ENCODE measurements at regions not wholly inside any gene's neighbourhood (a gene's known extent, or its start where the extent isn't known, plus 50 kb on each side); places are given as distances from the start of the nearest gene placed in this dataset.

DNA sequence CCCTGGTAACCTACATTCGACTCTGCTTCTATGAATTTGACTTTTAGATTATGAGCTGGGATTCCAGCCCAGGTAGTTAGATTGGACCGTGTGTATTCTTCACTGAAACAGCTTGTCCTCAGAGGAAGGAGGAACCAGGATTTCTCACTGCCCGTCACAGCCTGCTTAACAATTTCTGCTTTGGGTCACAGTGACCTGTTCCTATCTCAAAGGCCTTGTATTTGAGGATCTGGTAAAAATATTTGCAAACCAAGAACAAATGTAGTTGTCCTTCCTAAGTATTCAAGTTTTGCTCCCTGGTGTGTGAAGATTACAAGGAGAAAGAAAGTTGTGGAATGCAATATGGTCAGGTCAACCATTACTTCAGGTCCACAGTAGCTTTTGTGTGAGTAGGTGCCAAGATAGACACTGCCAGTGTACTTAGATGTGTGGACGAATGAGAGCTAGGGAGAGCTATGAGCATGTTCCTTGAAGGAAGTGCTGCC lies 55.1 kb downstream of the KIF4B start:
- DNase-seq (no peak), ATAC-seq (no peak)
- Mint-ChIP-seq H3K9me3 (ENCODE audit: low read depth) (peaks cover 3% of the 10 kb centered on the region), H3K4me1 (no peaks in the 10 kb centered on the region), H3K27ac (no peak overlapping the region), H3K27me3 (peaks cover 6% of the 10 kb centered on the region), H3K4me3 (no peak overlapping the region), H3K36me3 (ENCODE audit: low read depth) (no peaks in the 10 kb centered on the region)
- ChIA-PET CTCF (interaction anchor here (0.6 kb wide), 1 partner anchor 155 kb away, joined by 3 read pairs; no protein-coding TSS in a partner anchor), POLR2A (no interaction called here)
- intact Hi-C loops (cut with DNase I, micrococcal nuclease) = no loop called here

DNA sequence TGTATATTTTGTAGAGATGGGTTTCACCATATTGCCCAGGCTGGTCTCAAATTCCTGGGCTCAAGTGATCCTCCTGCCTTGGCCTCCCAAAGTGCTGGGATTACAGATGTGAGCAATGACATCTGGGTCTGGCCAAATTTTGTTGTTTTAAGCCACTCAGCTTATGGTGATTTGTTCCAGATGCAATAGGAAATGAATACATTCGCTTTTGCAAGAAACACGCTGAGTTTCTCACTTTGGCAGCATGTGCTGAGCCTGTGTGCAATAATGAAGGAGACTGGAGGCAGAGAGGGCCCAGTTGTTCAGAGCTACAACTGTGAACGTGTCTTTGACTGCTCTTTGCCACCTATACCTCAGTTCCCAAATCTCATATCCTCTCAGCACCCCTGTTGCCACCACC lies 56.4 kb downstream of the KIF4B start:
- POLR2A ChIA-PET = no interaction called here
- intact Hi-C loops (cut with DNase I, micrococcal nuclease) = no loop called here
- H3K36me3 Mint-ChIP-seq (ENCODE audit: low read depth) = no peaks in the 10 kb centered on the region

DNA sequence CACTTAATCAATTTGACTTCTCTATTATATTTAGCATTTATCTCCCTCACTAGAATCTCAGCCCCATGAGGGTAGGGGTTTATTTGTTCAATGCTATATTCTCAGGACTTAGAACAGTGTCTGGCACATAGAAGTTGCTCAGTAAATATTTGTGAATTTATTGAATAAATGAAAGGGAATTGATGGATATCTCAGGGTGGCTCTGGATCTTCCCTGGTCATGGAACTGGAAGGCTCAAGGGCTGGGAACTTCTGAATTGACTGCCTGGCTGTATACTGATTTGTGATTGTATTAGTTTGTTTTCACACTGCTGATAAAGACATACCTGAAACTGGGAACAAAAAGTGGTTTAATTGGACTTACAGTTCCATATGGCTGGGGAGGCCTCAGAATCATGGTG lies 57.2 kb downstream of the KIF4B start:
- ATAC-seq (no peak), DNase-seq (no peak)
- Mint-ChIP-seq H3K27ac (no peak overlapping the region), H3K9me3 (ENCODE audit: low read depth) (peaks cover 3% of the 10 kb centered on the region), H3K4me1 (no peaks in the 10 kb centered on the region), H3K4me3 (no peak overlapping the region), H3K36me3 (ENCODE audit: low read depth) (no peaks in the 10 kb centered on the region), H3K27me3 (peaks cover 3% of the 10 kb centered on the region)
- intact Hi-C loops (cut with DNase I, micrococcal nuclease) = no loop called here
- POLR2A ChIA-PET = no interaction called here
- CTCF ChIA-PET = no interaction called here

More for the DNA sequence above, 56.4 kb downstream of the KIF4B start:
- Mint-ChIP-seq H3K4me1 (no peaks in the 10 kb centered on the region), H3K9me3 (ENCODE audit: low read depth) (peaks cover 3% of the 10 kb centered on the region), H3K27ac (no peak overlapping the region), H3K27me3 (peaks cover 3% of the 10 kb centered on the region), H3K4me3 (no peak overlapping the region)
- ATAC-seq (no peak), DNase-seq (no peak)
- CTCF ChIA-PET = no interaction called here

DNA sequence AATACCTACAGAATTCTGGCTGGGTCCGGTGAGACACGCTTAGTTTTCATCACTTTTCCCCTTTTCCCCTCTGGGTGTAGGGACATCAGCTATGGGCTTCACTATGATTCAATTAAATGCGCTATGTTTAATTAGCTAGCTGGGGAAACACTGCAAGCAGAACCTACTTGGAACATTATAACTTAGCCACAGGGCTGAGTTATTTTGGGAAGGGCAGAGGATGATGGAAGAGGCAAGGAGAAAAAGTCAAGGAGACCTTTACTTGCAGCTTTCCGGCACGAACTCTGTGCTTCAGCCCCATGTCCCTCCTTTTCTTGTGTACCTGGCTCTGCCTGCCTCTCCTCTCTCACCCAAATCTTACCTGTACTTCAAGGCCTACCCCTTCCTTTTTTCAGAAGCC lies 62.8 kb downstream of the KIF4B start:
- no peak overlapping the region for H3K27ac Mint-ChIP-seq
- H3K36me3 Mint-ChIP-seq (ENCODE audit: low read depth) = no peaks in the 10 kb centered on the region
- H3K27me3 Mint-ChIP-seq = peaks cover 9% of the 10 kb centered on the region
- ATAC-seq = no peak
- no peaks in the 10 kb centered on the region for H3K4me1 Mint-ChIP-seq
- ChIA-PET POLR2A (no interaction called here), CTCF (no interaction called here)
- peaks cover 3% of the 10 kb centered on the region for H3K9me3 Mint-ChIP-seq (ENCODE audit: low read depth)
- intact Hi-C loops (cut with DNase I, micrococcal nuclease) = no loop called here
- H3K4me3 Mint-ChIP-seq = no peak overlapping the region
- no peak for DNase-seq

DNA sequence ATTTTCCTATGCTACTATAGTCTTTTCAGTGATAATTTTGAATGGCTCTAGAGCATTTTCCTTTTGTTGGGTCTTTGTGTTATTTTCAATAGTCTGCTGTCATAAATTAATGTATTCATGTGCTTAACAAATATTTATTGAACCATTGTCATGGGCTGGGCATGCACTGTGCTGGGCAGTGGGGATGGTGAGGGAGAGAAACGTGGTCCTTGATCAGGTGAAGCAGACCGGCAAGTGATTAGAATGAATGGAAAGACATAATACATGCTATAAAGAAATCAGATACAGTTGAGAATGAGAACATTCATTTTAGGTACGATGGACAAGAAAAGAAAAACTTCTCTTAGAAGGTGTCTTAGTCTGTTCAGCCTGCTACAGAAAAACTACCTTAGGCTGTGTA lies 66.1 kb downstream of the KIF4B start:
- ChIA-PET POLR2A (no interaction called here), CTCF (no interaction called here)
- Mint-ChIP-seq H3K4me3 (no peak overlapping the region), H3K4me1 (no peaks in the 10 kb centered on the region), H3K36me3 (ENCODE audit: low read depth) (no peaks in the 10 kb centered on the region), H3K9me3 (ENCODE audit: low read depth) (no peaks in the 10 kb centered on the region), H3K27me3 (peaks cover 9% of the 10 kb centered on the region), H3K27ac (no peak overlapping the region)
- intact Hi-C loops (cut with DNase I, micrococcal nuclease) = no loop called here
- no peak for DNase-seq
- no peak for ATAC-seq

DNA sequence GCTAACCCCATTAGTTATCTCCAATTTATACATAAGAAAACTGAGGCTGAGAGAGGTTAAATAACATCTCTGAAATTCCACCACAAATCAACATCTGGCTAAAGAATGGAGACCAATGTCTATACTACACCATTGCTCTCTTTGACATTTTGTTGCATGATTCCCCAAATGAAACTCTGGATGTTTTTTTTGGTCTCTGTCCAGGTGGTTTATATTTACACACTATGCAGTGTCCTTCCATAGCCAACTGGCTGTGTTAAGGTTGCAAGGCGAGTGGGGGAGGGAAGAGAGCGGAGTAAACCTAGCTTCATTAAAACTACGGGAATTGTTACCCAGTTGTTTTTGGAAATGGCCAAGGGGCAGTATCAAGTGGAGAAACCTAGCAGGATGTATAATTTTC lies 67.2 kb downstream of the KIF4B start:
- peaks cover 9% of the 10 kb centered on the region for H3K27me3 Mint-ChIP-seq
- no peak for DNase-seq
- H3K9me3 Mint-ChIP-seq (ENCODE audit: low read depth) = no peaks in the 10 kb centered on the region
- no peak overlapping the region for H3K4me3 Mint-ChIP-seq
- ChIA-PET POLR2A (no interaction called here), CTCF (interaction anchor here (0.5 kb wide), 1 partner anchor 118 kb away, joined by 3 read pairs; no protein-coding TSS in a partner anchor)
- no peaks in the 10 kb centered on the region for H3K4me1 Mint-ChIP-seq
- intact Hi-C loops (cut with DNase I, micrococcal nuclease) = no loop called here
- H3K27ac Mint-ChIP-seq = no peak overlapping the region
- no peaks in the 10 kb centered on the region for H3K36me3 Mint-ChIP-seq (ENCODE audit: low read depth)
- no peak for ATAC-seq

DNA sequence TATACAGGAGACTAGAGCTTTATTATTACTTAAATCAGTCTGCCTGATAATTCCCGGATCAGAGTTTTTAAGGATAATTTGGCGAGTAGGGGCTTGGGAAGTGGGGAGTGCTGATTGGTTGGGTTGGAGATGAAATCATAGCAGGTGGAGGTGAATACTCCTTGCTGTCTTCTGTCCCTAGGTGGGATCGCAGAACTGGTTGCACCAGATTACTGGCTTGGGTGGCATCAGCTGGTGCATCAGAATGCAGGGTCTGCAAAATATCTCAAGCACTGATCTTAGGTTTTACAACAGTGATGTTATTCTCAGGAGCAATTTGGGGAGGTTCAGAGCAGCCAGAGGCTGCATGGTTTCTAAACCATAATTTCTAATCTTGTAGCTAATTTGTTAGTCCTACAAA lies 68.1 kb downstream of the KIF4B start:
- intact Hi-C loops (cut with DNase I, micrococcal nuclease) = no loop called here
- POLR2A ChIA-PET = no interaction called here

DNA sequence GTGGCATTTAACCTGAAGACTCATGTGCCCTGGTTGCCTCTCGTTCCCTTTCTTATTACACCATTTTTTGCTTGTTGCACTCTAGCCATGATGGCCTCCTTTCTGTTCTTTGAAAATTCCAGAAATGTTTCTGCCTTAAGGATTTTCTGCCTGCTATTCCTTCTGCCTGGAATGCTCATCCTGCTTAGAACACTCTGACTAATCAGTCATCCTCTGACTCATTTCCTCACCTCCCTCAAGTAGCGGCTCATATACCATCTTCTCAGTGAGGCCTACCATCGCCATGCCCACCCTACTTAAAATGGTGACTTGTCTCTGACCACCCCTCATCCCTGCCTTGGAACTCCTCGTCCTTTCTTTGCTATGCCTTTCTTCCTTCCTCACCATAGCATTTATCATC lies 68.8 kb downstream of the KIF4B start:
- POLR2A ChIA-PET = no interaction called here
- intact Hi-C loops (cut with DNase I, micrococcal nuclease) = no loop called here
- Mint-ChIP-seq H3K4me1 (no peaks in the 10 kb centered on the region), H3K27ac (no peak overlapping the region), H3K27me3 (peaks cover 9% of the 10 kb centered on the region), H3K4me3 (no peak overlapping the region), H3K36me3 (ENCODE audit: low read depth) (no peaks in the 10 kb centered on the region), H3K9me3 (ENCODE audit: low read depth) (no peaks in the 10 kb centered on the region)
- ATAC-seq (no peak), DNase-seq (no peak)
- CTCF ChIA-PET = no interaction called here

More for the DNA sequence above, 68.1 kb downstream of the KIF4B start:
- Mint-ChIP-seq H3K4me1 (no peaks in the 10 kb centered on the region), H3K4me3 (no peak overlapping the region), H3K9me3 (ENCODE audit: low read depth) (no peaks in the 10 kb centered on the region), H3K27me3 (peaks cover 9% of the 10 kb centered on the region), H3K27ac (no peak overlapping the region), H3K36me3 (ENCODE audit: low read depth) (no peaks in the 10 kb centered on the region)
- DNase-seq (no peak), ATAC-seq (no peak)
- CTCF ChIA-PET = no interaction called here

DNA sequence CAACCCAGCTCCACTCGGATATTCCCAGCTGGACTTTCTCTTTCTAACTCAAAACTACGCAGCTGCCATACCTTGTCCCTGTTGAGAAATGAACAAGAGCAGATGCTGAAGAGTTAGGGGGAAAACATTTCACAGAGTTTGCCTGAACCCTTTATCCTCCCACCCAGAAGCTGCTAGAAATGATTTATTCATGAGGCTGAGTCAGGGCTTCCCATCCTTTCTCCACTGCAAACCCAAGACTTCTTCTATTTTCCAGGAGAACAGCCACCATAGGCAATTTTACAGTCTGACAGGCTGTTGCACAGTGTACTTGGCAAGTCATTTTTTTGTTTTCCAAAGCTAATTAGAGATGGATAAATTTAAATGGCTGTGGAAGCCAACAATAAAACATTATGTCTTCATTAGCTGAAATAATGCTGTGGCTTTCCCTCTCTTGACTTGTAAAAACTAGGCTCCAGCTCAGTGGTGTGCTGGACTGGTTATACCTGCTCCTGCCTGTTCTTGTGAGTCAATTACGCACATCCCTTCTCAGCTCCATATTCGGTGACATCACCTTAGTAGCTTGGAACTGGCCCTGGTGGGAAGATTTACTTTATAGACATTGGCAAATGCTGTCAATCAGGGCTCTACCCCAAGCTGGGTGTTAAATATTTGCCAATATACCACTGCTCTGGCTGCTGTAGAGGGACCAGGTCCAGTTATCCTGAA lies 71.9 kb downstream of the KIF4B start:
- Mint-ChIP-seq H3K9me3 (ENCODE audit: low read depth) (no peaks in the 10 kb centered on the region), H3K36me3 (ENCODE audit: low read depth) (no peaks in the 10 kb centered on the region), H3K4me3 (no peak overlapping the region), H3K27me3 (peaks cover 3% of the 10 kb centered on the region), H3K27ac (no peak overlapping the region), H3K4me1 (no peaks in the 10 kb centered on the region)
- no peak for DNase-seq
- CTCF ChIA-PET = interaction anchor here (0.6 to 1.3 kb wide), 2 partner anchors 9 to 838 kb away, joined by 4 to 6 read pairs; no protein-coding TSS in a partner anchor
- no peak for ATAC-seq
- intact Hi-C loops (cut with DNase I, micrococcal nuclease) = no loop called here
- POLR2A ChIA-PET = no interaction called here

DNA sequence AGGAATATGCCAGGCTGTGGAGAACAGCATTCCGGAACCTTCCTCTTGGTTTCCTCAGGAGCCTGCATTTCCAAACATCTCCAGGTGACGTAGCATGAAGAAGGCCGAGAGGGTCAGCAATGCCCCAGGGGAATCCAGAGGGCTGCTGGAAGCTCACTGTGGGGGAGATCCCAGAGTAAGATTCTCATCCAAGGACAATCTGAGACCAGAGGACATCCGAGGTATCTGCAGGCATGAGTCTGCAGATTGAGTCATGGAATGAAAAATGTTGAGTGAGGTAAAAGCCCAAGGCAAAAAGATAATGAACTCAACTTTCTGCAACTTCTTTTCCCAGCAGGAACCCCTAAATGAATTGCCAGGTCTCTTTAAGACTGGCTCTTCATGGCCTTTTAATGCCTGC lies 73.5 kb downstream of the KIF4B start:
- H3K9me3 Mint-ChIP-seq (ENCODE audit: low read depth) = no peaks in the 10 kb centered on the region
- no peak overlapping the region for H3K27ac Mint-ChIP-seq
- no peak for ATAC-seq
- ChIA-PET POLR2A (no interaction called here), CTCF (interaction anchor here (1.0 kb wide), 1 partner anchor 9 kb away, joined by 3 read pairs; no protein-coding TSS in a partner anchor)
- DNase-seq = no peak
- no peaks in the 10 kb centered on the region for H3K4me1 Mint-ChIP-seq
- H3K27me3 Mint-ChIP-seq = peaks cover 3% of the 10 kb centered on the region
- H3K36me3 Mint-ChIP-seq (ENCODE audit: low read depth) = no peaks in the 10 kb centered on the region
- H3K4me3 Mint-ChIP-seq = no peak overlapping the region
- intact Hi-C loops (cut with DNase I, micrococcal nuclease) = no loop called here

DNA sequence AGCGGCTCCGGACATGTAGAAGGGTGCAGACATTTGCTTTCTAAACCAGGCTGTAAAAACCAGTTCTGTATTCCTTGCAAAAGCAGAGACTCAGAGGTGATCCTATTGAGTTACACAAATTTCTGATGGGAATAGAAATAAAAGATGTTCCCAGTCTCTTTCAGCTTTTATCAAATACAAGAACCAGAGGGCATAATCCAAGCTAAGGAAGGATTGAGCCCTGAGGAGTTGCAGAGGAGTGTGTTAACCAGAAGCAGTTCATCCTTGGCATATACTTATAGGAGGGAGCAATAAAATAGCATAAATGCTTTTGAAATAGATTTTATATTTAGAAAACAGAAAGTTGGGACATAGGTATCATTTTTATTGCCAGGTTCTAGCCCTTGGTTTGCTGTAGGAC lies 75.3 kb downstream of the KIF4B start:
- intact Hi-C loops (cut with DNase I, micrococcal nuclease) = no loop called here

DNA sequence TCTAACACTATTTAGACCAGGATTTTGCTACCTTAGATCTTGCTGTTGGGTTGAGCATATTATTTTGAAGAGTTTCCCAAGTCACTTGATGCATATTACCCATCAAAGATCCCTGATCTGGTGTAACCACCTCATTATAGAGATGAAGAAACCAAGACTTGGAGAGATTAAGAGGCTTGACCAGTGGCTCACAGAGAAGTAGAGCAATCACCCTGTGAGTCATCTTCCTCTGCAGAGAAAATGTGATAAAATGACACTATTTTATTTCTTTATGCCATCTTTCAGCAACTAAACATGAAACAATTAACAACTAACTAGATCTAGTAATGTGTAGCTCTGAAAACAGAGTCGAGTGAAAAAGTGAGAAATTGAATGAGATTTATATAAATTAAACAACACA lies 76.1 kb downstream of the KIF4B start:
- ATAC-seq (no peak), DNase-seq (no peak)
- intact Hi-C loops (cut with DNase I, micrococcal nuclease) = no loop called here
- H3K27me3 Mint-ChIP-seq = peaks cover 9% of the 10 kb centered on the region
- H3K9me3 Mint-ChIP-seq (ENCODE audit: low read depth) = no peaks in the 10 kb centered on the region
- H3K4me1 Mint-ChIP-seq = no peaks in the 10 kb centered on the region
- no peaks in the 10 kb centered on the region for H3K36me3 Mint-ChIP-seq (ENCODE audit: low read depth)
- H3K27ac Mint-ChIP-seq = no peak overlapping the region
- ChIA-PET POLR2A (no interaction called here), CTCF (no interaction called here)
- no peak overlapping the region for H3K4me3 Mint-ChIP-seq

More for the DNA sequence above, 75.3 kb downstream of the KIF4B start:
- Mint-ChIP-seq H3K9me3 (ENCODE audit: low read depth) (no peaks in the 10 kb centered on the region), H3K4me3 (no peak overlapping the region), H3K27me3 (peaks cover 9% of the 10 kb centered on the region), H3K4me1 (no peaks in the 10 kb centered on the region), H3K36me3 (ENCODE audit: low read depth) (no peaks in the 10 kb centered on the region), H3K27ac (no peak overlapping the region)
- POLR2A ChIA-PET = no interaction called here
- ATAC-seq (no peak), DNase-seq (no peak)
- CTCF ChIA-PET = no interaction called here

Data from activated CD4-positive, alpha-beta T cell treated with anti-CD3 and anti-CD28 coated beads for 36 hours (primary cell).